Stomach smooth muscle (tissue), 2 donors: ENCODE measurements at regions not wholly inside any gene's neighbourhood (a gene's known extent, or its start where the extent isn't known, plus 50 kb on each side); places are given as distances from the start of the nearest gene placed in this dataset.

ENCODE experiments used
- H3K27ac ChIP-seq: one replicate; pipeline ENCODE4 v1.7.0; 2013; ENCODE audit warnings: mild to moderate bottlenecking, low read length, inconsistent platforms
- H3K27me3 ChIP-seq, 2 donors: one replicate each; pipeline ENCODE4 v1.7.0; 2013; ENCODE audit warnings: low read length in 2 of 2; ENCODE audit not compliant: insufficient read depth in 2 of 2, control insufficient read depth in 1 of 2
- H3K36me3 ChIP-seq, 2 donors: one replicate each; pipeline ENCODE4 v1.7.0; 2013; ENCODE audit warnings: low read length in 2 of 2; ENCODE audit not compliant: control insufficient read depth in 2 of 2, insufficient read depth in 2 of 2
- H3K4me1 ChIP-seq: one replicate; pipeline ENCODE4 v1.7.0; 2013; ENCODE audit warnings: low read length; ENCODE audit not compliant: control insufficient read depth, insufficient read depth
- H3K4me3 ChIP-seq, 2 donors: one replicate each; pipeline ENCODE4 v1.7.0; 2013; ENCODE audit warnings: low read length in 2 of 2
- H3K9ac ChIP-seq, 2 donors: one replicate each; pipeline ENCODE4 v1.7.0; 2013; ENCODE audit warnings: low read length in 2 of 2, mild to moderate bottlenecking in 1 of 2
- H3K9me3 ChIP-seq, 2 donors: one replicate each; pipeline ENCODE4 v1.7.0; 2013; ENCODE audit warnings: low read length in 2 of 2; ENCODE audit not compliant: control insufficient read depth in 2 of 2
- donor health status: healthy.
- donor health status: Pancreatic carcinoma.

- H3K4me3 ChIP-seq: no peak overlapping the region
- H3K27ac ChIP-seq: no peak overlapping the region
- no peaks in the 10 kb centered on the region for H3K4me1 ChIP-seq
- no peak overlapping the region for H3K9ac ChIP-seq
- H3K9me3 ChIP-seq: no peaks in the 10 kb centered on the region
- H3K36me3 ChIP-seq: no peaks in the 10 kb centered on the region
- H3K27me3 ChIP-seq: no peaks in the 10 kb centered on the region
These were observed 131.1 kb downstream of the FAM161A start for GRCh38 chr2:61722800-61723199.

- H3K4me1 ChIP-seq: no peaks in the 10 kb centered on the region
- no peak overlapping the region for H3K4me3 ChIP-seq
- no peaks in the 10 kb centered on the region for H3K27me3 ChIP-seq
- no peaks in the 10 kb centered on the region for H3K9me3 ChIP-seq
- no peak overlapping the region for H3K9ac ChIP-seq
- H3K27ac ChIP-seq: no peak overlapping the region
- no peaks in the 10 kb centered on the region for H3K36me3 ChIP-seq
These were observed 131.5 kb downstream of the FAM161A start for GRCh38 chr2:61722318-61722717.

GRCh38 chr2:61721382-61721781 is 132.5 kb downstream of the FAM161A start:
- Histone ChIP-seq H3K4me3 (no peak overlapping the region), H3K27me3 (no peaks in the 10 kb centered on the region), H3K36me3 (no peaks in the 10 kb centered on the region), H3K4me1 (no peaks in the 10 kb centered on the region), H3K9ac (no peak overlapping the region), H3K9me3 (no peaks in the 10 kb centered on the region), H3K27ac (no peak overlapping the region)

GRCh38 chr2:61720911-61721310 is 132.9 kb downstream of the FAM161A start:
- H3K4me3 ChIP-seq: no peak overlapping the region
- no peaks in the 10 kb centered on the region for H3K4me1 ChIP-seq
- no peaks in the 10 kb centered on the region for H3K36me3 ChIP-seq
- H3K9ac ChIP-seq: no peak overlapping the region
- H3K9me3 ChIP-seq: no peaks in the 10 kb centered on the region
- H3K27ac ChIP-seq: no peak overlapping the region
- no peaks in the 10 kb centered on the region for H3K27me3 ChIP-seq

- Histone ChIP-seq H3K36me3 (no peaks in the 10 kb centered on the region), H3K4me1 (no peaks in the 10 kb centered on the region), H3K27ac (no peak overlapping the region), H3K9me3 (no peaks in the 10 kb centered on the region), H3K9ac (no peak overlapping the region), H3K4me3 (no peak overlapping the region), H3K27me3 (no peaks in the 10 kb centered on the region)
These were observed 134.9 kb downstream of the FAM161A start for GRCh38 chr2:61718965-61719364.

GRCh38 chr2:61715506-61715905 is 138.4 kb downstream of the FAM161A start:
- no peaks in the 10 kb centered on the region for H3K4me1 ChIP-seq
- H3K27ac ChIP-seq: no peak overlapping the region
- H3K9me3 ChIP-seq: no peaks in the 10 kb centered on the region
- no peaks in the 10 kb centered on the region for H3K27me3 ChIP-seq
- no peak overlapping the region for H3K9ac ChIP-seq
- H3K4me3 ChIP-seq: no peak overlapping the region
- no peaks in the 10 kb centered on the region for H3K36me3 ChIP-seq

GRCh38 chr2:61714210-61714609 is 139.7 kb downstream of the FAM161A start:
- no peaks in the 10 kb centered on the region for H3K36me3 ChIP-seq
- H3K4me3 ChIP-seq: no peak overlapping the region
- H3K27me3 ChIP-seq: no peaks in the 10 kb centered on the region
- H3K9ac ChIP-seq: no peak overlapping the region
- H3K4me1 ChIP-seq: no peaks in the 10 kb centered on the region
- H3K9me3 ChIP-seq: no peaks in the 10 kb centered on the region
- H3K27ac ChIP-seq: no peak overlapping the region

- H3K9me3 ChIP-seq: no peaks in the 10 kb centered on the region
- no peak overlapping the region for H3K27ac ChIP-seq
- no peak overlapping the region for H3K4me3 ChIP-seq
- H3K36me3 ChIP-seq: no peaks in the 10 kb centered on the region
- H3K4me1 ChIP-seq: no peaks in the 10 kb centered on the region
- H3K9ac ChIP-seq: no peak overlapping the region
- no peaks in the 10 kb centered on the region for H3K27me3 ChIP-seq
These were observed 140.4 kb downstream of the FAM161A start for GRCh38 chr2:61713457-61713856.

- no peak overlapping the region for H3K4me3 ChIP-seq
- no peaks in the 10 kb centered on the region for H3K27me3 ChIP-seq
- H3K4me1 ChIP-seq: no peaks in the 10 kb centered on the region
- H3K9ac ChIP-seq: no peak overlapping the region
- H3K27ac ChIP-seq: no peak overlapping the region
- no peaks in the 10 kb centered on the region for H3K9me3 ChIP-seq
- no peaks in the 10 kb centered on the region for H3K36me3 ChIP-seq
These were observed 141.8 kb downstream of the FAM161A start for GRCh38 chr2:61712060-61712459.

- Histone ChIP-seq H3K4me3 (no peak overlapping the region), H3K27me3 (no peaks in the 10 kb centered on the region), H3K36me3 (no peaks in the 10 kb centered on the region), H3K27ac (no peak overlapping the region), H3K4me1 (no peaks in the 10 kb centered on the region), H3K9ac (no peak overlapping the region), H3K9me3 (no peaks in the 10 kb centered on the region)
These were observed 143.1 kb downstream of the FAM161A start for GRCh38 chr2:61710711-61711110.

GRCh38 chr2:61707984-61708852 is 145.6 kb downstream of the FAM161A start:
- Histone ChIP-seq H3K36me3 (no peaks in the 10 kb centered on the region), H3K4me1 (no peaks in the 10 kb centered on the region), H3K9me3 (no peaks in the 10 kb centered on the region), H3K27ac (no peak overlapping the region), H3K4me3 (no peak overlapping the region), H3K27me3 (no peaks in the 10 kb centered on the region), H3K9ac (no peak overlapping the region)
